Ureter (tissue), 1 donor: ENCODE measurements at regions not wholly inside any gene's neighbourhood (a gene's known extent, or its start where the extent isn't known, plus 50 kb on each side); places are given as distances from the start of the nearest gene placed in this dataset.

Experiments
- DNase-seq: peaks from one replicate; pipeline ENCODE4 v3.0.0-alpha.2; 2020; ENCODE audit warnings: low spot score
- donor health status: DM: yes; HTN: yes; CAD: no.

GRCh38 chr20:40320517-40321011, 368.5 kb downstream of the MAFB start:
- DNase-seq, result no peak

DNA sequence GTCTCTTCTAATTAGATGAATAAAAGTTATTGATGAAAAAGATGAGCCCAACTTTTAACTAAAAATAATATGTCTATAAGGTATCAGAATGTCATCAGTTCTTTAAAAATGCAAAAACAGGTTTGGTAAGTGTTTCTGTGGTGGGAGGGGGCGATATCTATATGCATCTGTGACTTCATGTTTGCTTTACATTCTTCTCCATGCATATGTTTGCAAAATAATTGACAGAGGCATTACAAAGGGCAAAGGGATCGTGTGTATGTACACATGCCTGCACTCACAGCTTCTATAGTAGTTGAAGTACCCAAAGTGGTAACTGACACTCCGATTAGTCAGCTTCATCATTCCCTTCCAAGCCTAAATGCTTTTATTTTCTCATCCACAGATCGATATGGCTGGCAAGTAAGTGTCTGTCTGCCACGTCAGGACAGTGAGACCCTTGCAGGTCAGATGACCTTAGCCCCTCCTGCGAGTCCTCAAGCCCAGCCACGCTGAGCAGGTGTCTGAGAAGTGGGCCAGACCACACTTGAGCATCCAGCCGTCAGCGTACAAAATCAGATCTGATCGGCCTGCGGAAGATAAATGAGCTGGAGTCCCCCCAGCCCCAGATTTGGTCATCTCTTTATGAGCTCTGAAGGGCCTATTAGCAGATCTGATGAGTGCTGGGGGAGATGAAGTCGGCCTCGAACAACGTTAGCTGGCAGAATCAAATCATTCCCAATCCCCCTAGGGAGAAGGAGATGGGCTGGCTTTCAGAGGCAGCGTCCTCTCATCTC, 369.1 kb downstream of the MAFB start:
- no peak for DNase-seq

DNA sequence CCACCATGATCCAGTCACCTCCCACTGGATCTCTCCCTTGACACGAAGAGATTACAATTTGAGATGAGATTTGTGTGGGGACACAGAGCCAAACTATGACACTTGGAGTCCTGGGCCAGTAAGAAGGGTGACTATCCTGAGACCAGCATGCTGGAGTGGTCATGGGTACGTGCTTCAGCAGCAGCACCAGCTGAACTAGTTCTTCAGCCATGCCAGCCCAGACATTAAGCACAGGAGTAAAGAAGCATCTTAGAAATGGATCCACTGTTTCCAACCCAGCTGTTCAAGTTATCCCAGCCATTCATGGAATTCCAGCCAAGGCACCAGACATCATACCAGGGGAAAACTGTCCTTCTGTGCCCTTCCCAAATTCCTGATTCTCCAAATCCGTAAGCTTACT, 370.0 kb downstream of the MAFB start:
- no peak for DNase-seq

- no peak for DNase-seq
Measured at GRCh38 chr20:40317156-40317790, 371.8 kb downstream of the MAFB start.

- no peak for DNase-seq
Measured at GRCh38 chr20:40314278-40314677, 374.8 kb downstream of the MAFB start.

- DNase-seq, result no peak
Measured at GRCh38 chr20:40313730-40314129, 375.3 kb downstream of the MAFB start.

DNA sequence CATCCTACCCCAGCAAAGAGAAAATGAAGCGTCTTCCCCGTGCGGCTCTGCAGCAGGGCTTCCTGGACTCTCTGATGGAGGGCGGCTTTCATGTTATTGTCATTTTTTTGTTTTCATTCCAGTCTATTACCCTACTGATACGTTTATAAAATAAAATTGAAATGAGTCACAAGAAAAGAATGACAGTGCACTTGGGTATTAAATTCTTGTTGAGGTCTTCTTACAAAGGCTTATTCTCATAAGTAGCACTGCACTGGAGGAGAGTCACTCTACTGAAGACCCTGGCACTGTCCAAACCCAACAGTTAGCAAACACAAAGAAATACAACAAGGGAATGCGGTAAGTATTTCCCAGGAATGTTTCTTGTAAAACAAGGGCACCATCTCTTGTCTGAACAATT, 379.3 kb downstream of the MAFB start:
- no peak for DNase-seq

DNA sequence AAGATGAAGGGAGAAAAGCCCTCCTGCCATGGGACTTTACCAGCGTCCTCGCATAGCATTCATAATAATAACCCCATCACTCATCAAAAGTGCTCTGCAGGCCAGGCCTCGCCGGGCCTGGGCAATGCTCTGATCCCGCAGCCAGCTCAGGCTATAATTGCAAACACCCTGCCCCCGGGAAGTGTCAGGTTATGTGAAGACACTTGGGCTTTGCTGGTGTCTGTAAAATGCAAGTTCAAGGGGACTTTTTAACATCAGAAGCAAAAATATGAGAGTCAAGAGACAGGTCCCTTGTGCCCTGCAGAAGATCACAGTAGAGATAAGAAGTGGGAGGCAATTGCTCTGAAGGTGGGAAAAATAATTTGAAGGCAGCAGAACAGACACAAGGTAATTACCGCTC, 381.0 kb downstream of the MAFB start:
- DNase-seq, result no peak

DNA sequence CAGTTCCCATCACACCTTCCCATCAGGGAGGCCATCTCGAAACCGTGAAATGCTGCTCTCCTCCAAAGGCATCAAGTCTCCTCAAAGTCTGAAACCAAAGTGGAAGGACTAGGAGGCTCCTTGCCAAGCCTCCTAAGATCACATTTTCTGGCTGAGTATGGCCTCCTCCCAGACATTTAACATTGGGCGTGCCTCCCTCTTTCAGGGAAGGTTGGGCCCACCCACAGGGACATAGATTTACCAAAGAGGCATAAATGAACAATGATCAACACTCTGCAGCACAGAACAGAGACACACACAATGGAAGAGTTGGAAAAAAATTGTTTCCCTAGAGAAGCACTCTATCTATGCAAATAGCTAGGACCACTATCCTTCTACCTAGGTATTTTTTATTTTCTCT, 381.8 kb downstream of the MAFB start:
- DNase-seq, result no peak

DNA sequence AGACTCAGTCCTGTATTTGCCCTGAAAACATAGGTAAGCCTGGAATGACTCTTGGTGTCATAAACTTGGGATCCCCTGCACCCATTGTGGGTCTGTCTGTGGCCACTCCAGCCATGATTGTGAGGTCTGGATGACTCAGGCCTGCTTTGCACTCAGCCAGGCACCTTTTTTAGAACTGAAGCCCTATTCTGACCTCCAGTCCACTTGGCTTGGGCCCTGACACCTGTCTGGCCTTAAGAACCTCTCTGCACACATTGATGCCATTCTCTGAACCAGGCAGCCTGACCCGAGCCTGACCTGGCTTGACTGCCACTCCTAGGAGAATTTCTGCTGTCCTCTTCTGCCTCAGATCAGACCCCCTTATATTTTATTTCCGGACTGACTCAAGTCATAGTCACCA, 383.7 kb downstream of the MAFB start:
- no peak for DNase-seq

- DNase-seq, result no peak
Measured at GRCh38 chr20:40304119-40304613, 384.9 kb downstream of the MAFB start.

GRCh38 chr20:40294747-40295146, 394.3 kb downstream of the MAFB start:
- no peak for DNase-seq

- DNase-seq, result no peak
Measured at GRCh38 chr20:40294175-40294574, 394.9 kb downstream of the MAFB start.

DNA sequence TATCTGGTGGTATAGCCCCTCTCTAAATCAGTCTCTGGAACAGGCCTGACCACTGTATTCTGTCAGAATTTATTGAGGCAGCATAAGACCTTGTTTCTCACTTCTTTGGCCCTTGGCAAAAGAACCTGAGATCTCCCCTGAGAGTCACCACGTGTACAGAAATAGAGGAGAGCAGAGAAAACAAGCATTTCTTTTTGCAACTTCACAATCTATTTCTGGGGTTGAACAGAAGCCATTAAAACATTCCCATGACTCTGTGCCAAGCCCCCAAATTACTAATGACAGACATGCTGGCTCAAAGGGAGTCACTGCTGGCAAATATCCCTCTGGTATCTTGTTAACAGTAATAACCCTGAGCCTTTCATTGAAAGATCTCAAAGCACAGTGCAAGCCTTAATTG, 395.3 kb downstream of the MAFB start:
- DNase-seq, result no peak

GRCh38 chr20:40291493-40292135, 397.4 kb downstream of the MAFB start:
- no peak for DNase-seq

DNA sequence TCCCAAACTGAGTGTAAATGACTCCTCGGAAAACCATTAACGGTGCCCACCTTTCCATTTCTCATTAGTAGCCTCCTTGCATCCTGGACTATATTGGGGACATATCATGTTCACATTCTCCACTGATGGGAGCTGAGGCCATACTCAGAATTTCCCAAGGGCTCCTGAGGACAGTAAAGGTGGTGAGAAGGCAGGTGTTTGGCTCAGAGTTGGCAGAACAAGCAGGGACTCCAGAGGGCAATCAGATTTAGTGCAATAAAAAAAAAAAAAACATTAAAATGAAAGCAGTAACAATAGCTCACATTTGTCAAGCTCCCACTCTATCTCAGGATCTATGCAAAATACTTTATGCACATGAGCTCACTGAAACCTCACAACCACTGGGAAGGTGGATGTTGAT, 401.4 kb downstream of the MAFB start:
- DNase-seq, result no peak

DNA sequence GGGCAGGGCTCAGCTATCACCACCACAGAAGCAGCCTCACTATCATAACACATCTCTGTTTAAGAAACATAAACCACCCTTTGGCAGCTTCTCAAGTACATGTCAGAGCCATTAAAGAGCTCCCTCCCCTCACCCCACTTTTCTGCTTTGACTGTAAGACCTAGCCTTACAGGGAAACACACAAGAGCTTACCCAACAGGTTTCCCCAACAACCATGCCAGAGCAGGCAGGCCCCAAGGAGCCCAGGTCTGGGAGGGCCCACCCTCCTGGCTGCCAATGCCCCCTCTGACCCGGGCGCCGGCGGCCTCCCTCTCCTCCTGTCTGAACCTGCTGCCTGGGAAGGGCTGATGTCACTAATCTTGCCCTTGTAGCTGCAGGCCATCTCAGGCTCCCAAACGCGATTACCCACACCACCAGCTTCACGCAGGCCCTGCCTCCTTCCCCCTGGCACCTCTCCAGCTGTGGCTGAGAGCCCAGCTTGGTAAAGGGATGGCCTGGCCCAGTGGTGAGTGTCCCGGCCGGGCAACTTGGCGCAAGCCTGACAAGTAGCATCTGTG, 402.0 kb downstream of the MAFB start:
- peak; percentile 91 for DNase-seq

DNA sequence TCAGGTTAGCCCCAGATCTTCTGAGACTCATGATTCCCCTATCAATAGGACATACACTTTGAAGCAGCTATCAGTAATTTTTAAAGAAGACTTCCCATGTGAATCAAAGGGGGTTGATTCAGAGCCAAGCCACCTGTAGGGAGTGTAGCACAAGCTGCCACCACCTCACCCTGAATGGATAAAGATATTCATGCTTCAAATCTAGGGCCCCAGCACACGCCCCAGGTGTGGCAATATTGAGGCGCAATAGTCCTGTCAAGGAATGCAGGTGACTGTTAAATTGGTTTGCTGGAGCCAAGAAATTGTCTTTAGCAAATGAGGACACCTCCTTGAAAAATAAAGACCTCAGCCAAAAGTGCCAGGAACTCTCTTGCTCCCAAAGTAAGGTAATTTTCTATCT, 404.4 kb downstream of the MAFB start:
- no peak for DNase-seq

GRCh38 chr20:40283689-40284088, 405.3 kb downstream of the MAFB start:
- no peak for DNase-seq

DNA sequence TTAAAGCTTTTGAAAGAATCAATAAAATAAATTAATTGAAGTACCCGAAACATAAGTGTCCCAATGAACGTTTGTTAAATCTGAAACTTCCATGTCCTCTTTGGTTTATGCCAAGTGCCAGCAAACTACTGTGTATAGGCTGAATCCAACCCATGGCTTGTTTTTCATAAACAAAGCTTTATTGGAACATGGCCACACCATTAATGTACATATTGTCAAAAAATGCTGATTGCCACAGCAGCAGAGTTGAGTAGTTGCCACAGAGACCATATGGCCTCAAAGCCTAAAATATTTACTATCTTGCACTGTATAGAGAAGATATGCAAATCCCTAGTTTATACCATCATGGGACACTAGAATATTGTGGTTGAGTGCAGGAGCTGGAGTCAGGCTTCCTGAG, 406.1 kb downstream of the MAFB start:
- DNase-seq, result no peak

- no peak for DNase-seq
Measured at GRCh38 chr20:40282541-40282940, 406.5 kb downstream of the MAFB start.

GRCh38 chr20:40280616-40281015, 408.4 kb downstream of the MAFB start:
- DNase-seq, result no peak

DNA sequence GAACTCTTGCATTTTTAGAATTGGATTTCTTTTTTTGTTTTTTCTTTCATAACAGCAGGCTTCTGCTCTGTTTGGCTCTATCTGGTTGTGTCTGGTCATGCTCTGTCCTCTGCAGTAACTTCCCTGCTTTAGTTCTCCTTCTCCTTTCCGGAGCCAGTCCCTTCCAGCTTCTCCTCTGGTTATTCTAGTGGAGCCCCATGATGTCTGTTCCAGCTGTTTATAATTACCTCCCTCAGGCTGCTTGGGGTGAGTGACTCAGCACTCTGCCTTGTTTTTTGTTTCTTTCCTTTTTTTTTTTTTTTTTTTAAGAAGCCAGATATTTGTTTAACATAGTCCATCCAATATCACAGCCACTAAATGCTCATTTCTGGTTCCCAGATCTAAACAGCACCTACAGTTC, 409.6 kb downstream of the MAFB start:
- no peak for DNase-seq
